ENCODE measurements at regions not wholly inside any gene's neighbourhood (a gene's known extent, or its start where the extent isn't known, plus 50 kb on each side); places are given as distances from the start of the nearest gene placed in this dataset.
"Not testable (repeated sequence)": the region's sequence is repeated elsewhere in the genome, so short reads cannot be mapped to it uniquely, and the experiment has no call there.

DNA sequence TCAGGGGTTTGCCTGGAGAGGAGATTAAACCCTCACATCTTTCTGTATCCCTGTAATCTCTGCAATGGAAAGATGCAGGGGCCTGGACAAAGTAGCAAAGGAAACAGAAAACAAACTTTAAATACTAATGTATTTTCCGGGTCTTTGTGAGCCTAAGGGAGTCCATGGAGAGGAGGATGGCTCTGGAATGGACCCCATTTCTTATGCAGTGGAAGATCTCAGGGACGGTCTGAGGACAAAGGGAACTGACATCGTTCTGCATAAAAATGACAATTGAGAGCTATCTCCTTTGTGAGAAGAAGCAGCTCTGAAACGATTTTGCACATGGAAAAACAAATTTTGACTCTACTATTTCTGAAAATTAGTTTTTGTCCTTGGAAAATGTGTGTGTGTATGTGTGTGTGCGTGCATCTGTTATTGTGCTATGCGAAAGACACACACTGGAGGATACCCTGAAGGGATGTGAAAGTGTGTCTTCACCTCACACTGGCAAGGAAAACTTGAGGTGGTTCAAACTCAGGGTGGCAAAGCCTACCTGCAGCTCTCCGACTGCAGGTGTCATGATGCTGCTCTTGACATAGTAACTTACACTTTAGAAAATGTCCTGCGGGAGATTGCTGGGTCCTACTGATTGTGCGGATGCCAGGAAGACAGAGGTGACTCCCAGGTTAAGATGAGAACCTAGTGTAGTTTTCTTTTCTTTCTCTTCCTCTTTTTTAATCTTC, 126.4 kb upstream of the JADE1 start:
- H3K9me2 ChIP-seq (replicated peaks; ENCODE audit: insufficient read depth), result no peaks in the 10 kb centered on the region
- H3K27ac ChIP-seq, result no peak overlapping the region
- no peaks in the 10 kb centered on the region for H3K9me3 ChIP-seq (ENCODE audit: low read depth)
- no peaks in the 10 kb centered on the region for H4K20me1 ChIP-seq (ENCODE audit: insufficient read depth, poor library complexity, severe bottlenecking)
- no peak for DNase-seq (ENCODE audit: low spot score)
- H3K36me3 ChIP-seq (replicated peaks; ENCODE audit: insufficient read depth, low read depth), result no peaks in the 10 kb centered on the region
- H3K4me1 ChIP-seq (ENCODE audit: insufficient read depth), result peaks cover 13% of the 10 kb centered on the region
- no peaks in the 10 kb centered on the region for H3K79me2 ChIP-seq
- 70% methylated on average over 9 of the region's 9 CpGs for WGBS (ENCODE audit: low lambda C conversion rate, missing lambda C conversion rate)
- H3K4me3 ChIP-seq, result no peak overlapping the region
- H2AFZ ChIP-seq, result peak overlapping the region; percentile 22
- no peak for TF ChIP-seq EZH2phosphoT487 (IDR thresholded peaks at IDR 0.05; ENCODE audit: low read depth, severe bottlenecking, unreplicated experiment)
- no peak for TF ChIP-seq EZH2 (IDR thresholded peaks at IDR 0.05; ENCODE audit: borderline replicate concordance)
- TF ChIP-seq, protein P1, sequence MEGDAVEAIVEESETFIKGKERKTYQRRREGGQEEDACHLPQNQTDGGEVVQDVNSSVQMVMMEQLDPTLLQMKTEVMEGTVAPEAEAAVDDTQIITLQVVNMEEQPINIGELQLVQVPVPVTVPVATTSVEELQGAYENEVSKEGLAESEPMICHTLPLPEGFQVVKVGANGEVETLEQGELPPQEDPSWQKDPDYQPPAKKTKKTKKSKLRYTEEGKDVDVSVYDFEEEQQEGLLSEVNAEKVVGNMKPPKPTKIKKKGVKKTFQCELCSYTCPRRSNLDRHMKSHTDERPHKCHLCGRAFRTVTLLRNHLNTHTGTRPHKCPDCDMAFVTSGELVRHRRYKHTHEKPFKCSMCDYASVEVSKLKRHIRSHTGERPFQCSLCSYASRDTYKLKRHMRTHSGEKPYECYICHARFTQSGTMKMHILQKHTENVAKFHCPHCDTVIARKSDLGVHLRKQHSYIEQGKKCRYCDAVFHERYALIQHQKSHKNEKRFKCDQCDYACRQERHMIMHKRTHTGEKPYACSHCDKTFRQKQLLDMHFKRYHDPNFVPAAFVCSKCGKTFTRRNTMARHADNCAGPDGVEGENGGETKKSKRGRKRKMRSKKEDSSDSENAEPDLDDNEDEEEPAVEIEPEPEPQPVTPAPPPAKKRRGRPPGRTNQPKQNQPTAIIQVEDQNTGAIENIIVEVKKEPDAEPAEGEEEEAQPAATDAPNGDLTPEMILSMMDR (IDR thresholded peaks at IDR 0.05; ENCODE audit: poor library complexity), result no peak
- no peak overlapping the region for H3K4me2 ChIP-seq
- no peaks in the 10 kb centered on the region for H3K27me3 ChIP-seq

- H3K4me3 ChIP-seq, result no peak overlapping the region
- no peaks in the 10 kb centered on the region for H3K36me3 ChIP-seq (replicated peaks; ENCODE audit: insufficient read depth, low read depth)
- no peaks in the 10 kb centered on the region for H3K9me2 ChIP-seq (replicated peaks; ENCODE audit: insufficient read depth)
- DNase-seq (ENCODE audit: low spot score), result no peak
- no peaks in the 10 kb centered on the region for H3K9me3 ChIP-seq (ENCODE audit: low read depth)
- no peak overlapping the region for H3K27ac ChIP-seq
- no peaks in the 10 kb centered on the region for H4K20me1 ChIP-seq (ENCODE audit: insufficient read depth, poor library complexity, severe bottlenecking)
- no peaks in the 10 kb centered on the region for H3K27me3 ChIP-seq
- H3K4me2 ChIP-seq, result no peak overlapping the region
- TF ChIP-seq, protein P1 (IDR thresholded peaks at IDR 0.05; ENCODE audit: poor library complexity), result no peak
- no peak for TF ChIP-seq EZH2 (IDR thresholded peaks at IDR 0.05; ENCODE audit: borderline replicate concordance)
- no peak for TF ChIP-seq EZH2phosphoT487 (IDR thresholded peaks at IDR 0.05; ENCODE audit: low read depth, severe bottlenecking, unreplicated experiment)
- WGBS (ENCODE audit: low lambda C conversion rate, missing lambda C conversion rate), result 84% methylated on average over 1 of the region's 1 CpG
- H3K4me1 ChIP-seq (ENCODE audit: insufficient read depth), result no peaks in the 10 kb centered on the region
- no peak overlapping the region for H2AFZ ChIP-seq
- no peaks in the 10 kb centered on the region for H3K79me2 ChIP-seq
These were observed 133.4 kb upstream of the JADE1 start for GRCh38 chr4:128676095-128676494.

DNA sequence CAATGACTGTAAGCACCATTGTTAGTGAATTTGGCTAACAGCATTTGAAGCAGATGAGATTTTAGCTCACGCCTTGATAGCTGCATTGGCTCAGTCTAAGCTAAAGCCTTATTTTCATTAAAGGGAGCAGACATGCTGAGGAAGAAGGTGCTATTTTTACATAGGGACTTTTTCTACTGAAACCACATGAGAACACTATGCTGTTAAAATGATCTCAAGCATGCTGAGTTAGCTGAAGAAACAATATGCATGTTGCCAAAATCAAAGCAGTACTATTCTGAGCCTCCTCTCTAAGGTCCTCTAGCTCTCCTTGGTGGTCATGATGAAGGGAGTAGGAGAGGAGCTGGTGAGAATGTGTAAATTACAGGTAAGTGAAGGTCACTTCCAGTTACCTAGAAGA, 134.4 kb upstream of the JADE1 start:
- H3K9me3 ChIP-seq (ENCODE audit: low read depth), result no peaks in the 10 kb centered on the region
- H3K27ac ChIP-seq, result no peak overlapping the region
- no peak overlapping the region for H3K4me2 ChIP-seq
- no peaks in the 10 kb centered on the region for H4K20me1 ChIP-seq (ENCODE audit: insufficient read depth, poor library complexity, severe bottlenecking)
- no peaks in the 10 kb centered on the region for H3K36me3 ChIP-seq (replicated peaks; ENCODE audit: insufficient read depth, low read depth)
- H3K9me2 ChIP-seq (replicated peaks; ENCODE audit: insufficient read depth), result no peaks in the 10 kb centered on the region
- WGBS (ENCODE audit: low lambda C conversion rate, missing lambda C conversion rate), result 95% methylated on average over 1 of the region's 1 CpG
- H3K79me2 ChIP-seq, result no peaks in the 10 kb centered on the region
- DNase-seq (ENCODE audit: low spot score), result no peak
- H3K27me3 ChIP-seq, result no peaks in the 10 kb centered on the region
- TF ChIP-seq, protein P1 (IDR thresholded peaks at IDR 0.05; ENCODE audit: poor library complexity), result no peak
- TF ChIP-seq EZH2 (IDR thresholded peaks at IDR 0.05; ENCODE audit: borderline replicate concordance) (no peak), EZH2phosphoT487 (IDR thresholded peaks at IDR 0.05; ENCODE audit: low read depth, severe bottlenecking, unreplicated experiment) (no peak)
- no peak overlapping the region for H3K4me3 ChIP-seq
- H3K4me1 ChIP-seq (ENCODE audit: insufficient read depth), result no peaks in the 10 kb centered on the region
- H2AFZ ChIP-seq, result no peak overlapping the region

GRCh38 chr4:128673159-128673558, 136.3 kb upstream of the JADE1 start:
- not testable (repeated sequence) for H2AFZ ChIP-seq; H3K27ac ChIP-seq; H3K4me3 ChIP-seq; DNase-seq (ENCODE audit: low spot score); H3K4me2 ChIP-seq; H3K36me3 ChIP-seq (replicated peaks; ENCODE audit: insufficient read depth, low read depth); H3K4me1 ChIP-seq (ENCODE audit: insufficient read depth); H3K9me2 ChIP-seq (replicated peaks; ENCODE audit: insufficient read depth); H4K20me1 ChIP-seq (ENCODE audit: insufficient read depth, poor library complexity, severe bottlenecking); H3K79me2 ChIP-seq; H3K9me3 ChIP-seq (ENCODE audit: low read depth); H3K27me3 ChIP-seq
- WGBS (ENCODE audit: low lambda C conversion rate, missing lambda C conversion rate), result 98% methylated on average over 7 of the region's 7 CpGs

- WGBS (ENCODE audit: low lambda C conversion rate, missing lambda C conversion rate), result 97% methylated on average over 22 of the region's 22 CpGs
- not testable (repeated sequence) for H4K20me1 ChIP-seq (ENCODE audit: insufficient read depth, poor library complexity, severe bottlenecking); DNase-seq (ENCODE audit: low spot score); H3K4me3 ChIP-seq; H3K9me3 ChIP-seq (ENCODE audit: low read depth); H3K79me2 ChIP-seq; H3K4me2 ChIP-seq; H2AFZ ChIP-seq; H3K27ac ChIP-seq; H3K9me2 ChIP-seq (replicated peaks; ENCODE audit: insufficient read depth); H3K27me3 ChIP-seq; H3K4me1 ChIP-seq (ENCODE audit: insufficient read depth); H3K36me3 ChIP-seq (replicated peaks; ENCODE audit: insufficient read depth, low read depth)
These were observed 136.9 kb upstream of the JADE1 start for GRCh38 chr4:128672596-128672995.

Data from hepatocyte (in vitro differentiated cells).